H1 (cell line): ENCODE measurements at regions not wholly inside any gene's neighbourhood (a gene's known extent, or its start where the extent isn't known, plus 50 kb on each side); places are given as distances from the start of the nearest gene placed in this dataset.

Source experiments
- CTCF ChIA-PET: fragments of 300-600 bp; sonication (Branson Sonifier 250); formaldehyde crosslinking; loops from one replicate; lab custom pipeline; 2021; ENCODE audit not compliant: partially characterized antibody; lab: Charles Lee
- POLR2A ChIA-PET: fragments of 300-600 bp; sonication (Branson Sonifier 250); formaldehyde crosslinking; loops from one replicate; lab custom pipeline; 2021; ENCODE audit warnings: inconsistent platforms; ENCODE audit not compliant: partially characterized antibody; lab: Charles Lee
- DNase-seq, 2 experiments: peaks; one replicate each; pipeline versions ENCODE4 v3.0.0 to v3.0.0-alpha.2; 2010 to 2022; ENCODE audit warnings: low spot score in 2 of 2, low read depth in 1 of 2, mixed read lengths in 1 of 2
- FAIRE-seq: peaks from 2 replicates; lab custom pipeline; 2011; peaks lifted over from hg19 to GRCh38; lab: Jason Lieb, UNC
- H2AFZ ChIP-seq: 2 replicates; pipeline ENCODE4 v1.8.1; 2012; ENCODE audit warnings: low read length, inconsistent platforms
- H2AK5ac ChIP-seq: 2 replicates; pipeline ENCODE4 v1.6.1; 2013; ENCODE audit warnings: low read depth, low read length
- H2BK120ac ChIP-seq: replicated peaks from 2 replicates; pipeline ENCODE3; 2013; ENCODE audit warnings: low read depth, low read length, inconsistent platforms
- H2BK12ac ChIP-seq: 2 replicates; pipeline ENCODE4 v1.6.1; 2013; ENCODE audit warnings: low read depth, low read length
- H2BK15ac ChIP-seq: 2 replicates; pipeline ENCODE4 v1.6.1; 2013; ENCODE audit warnings: low read length
- H2BK20ac ChIP-seq: 2 replicates; pipeline ENCODE4 v1.6.1; 2013; ENCODE audit warnings: low read length
- H2BK5ac ChIP-seq: 2 replicates; pipeline ENCODE4 v1.6.1; 2013; ENCODE audit warnings: low read depth, low read length
- H3K14ac ChIP-seq: 2 replicates; pipeline ENCODE4 v1.6.1; 2013; ENCODE audit warnings: inconsistent platforms; ENCODE audit not compliant: insufficient read length
- H3K18ac ChIP-seq: 2 replicates; pipeline ENCODE4 v1.6.1; 2013; ENCODE audit warnings: low read length; ENCODE audit errors: extremely low read depth
- H3K23ac ChIP-seq: 2 replicates; pipeline ENCODE4 v1.6.1; 2013; ENCODE audit warnings: inconsistent platforms; ENCODE audit not compliant: insufficient read length
- H3K23me2 ChIP-seq: 2 replicates; pipeline ENCODE4 v1.6.1; 2013; ENCODE audit warnings: low read depth, low read length
- H3K27ac ChIP-seq: 2 replicates; pipeline ENCODE4 v1.6.1; 2011; ENCODE audit warnings: low read depth, low read length, inconsistent platforms
- H3K27me3 ChIP-seq, 4 experiments: replicated peaks in 1 of 4; 1 replicate in 1 of 4; 2 replicates in 3 of 4; pipeline versions ENCODE4 v1.6.1 to v1.8.1; 2011 to 2013; ENCODE audit warnings: low read length in 3 of 4, mild to moderate bottlenecking in 3 of 4, inconsistent platforms in 2 of 4, mixed read lengths in 2 of 4, moderate library complexity in 1 of 4; ENCODE audit not compliant: control insufficient read depth in 3 of 4, insufficient read depth in 3 of 4; ENCODE audit errors: extremely low read depth in 1 of 4
- H3K36me3 ChIP-seq, 4 experiments: 2 replicates each; pipeline versions ENCODE4 v1.6.1 to v1.8.1; 2011 to 2013; ENCODE audit warnings: mild to moderate bottlenecking in 4 of 4, low read length in 3 of 4, moderate library complexity in 2 of 4, control low read depth in 1 of 4, inconsistent platforms in 1 of 4; ENCODE audit not compliant: insufficient read depth in 4 of 4, control insufficient read depth in 2 of 4
- H3K4ac ChIP-seq: replicated peaks from 2 replicates; pipeline ENCODE3; 2013; ENCODE audit warnings: low read length, low read depth, mixed read lengths, inconsistent platforms; ENCODE audit not compliant: insufficient read length
- H3K4me1 ChIP-seq, 4 experiments: replicated peaks in 1 of 4; 1 replicate in 1 of 4; 2 replicates in 3 of 4; pipeline versions ENCODE4 v1.6.1 to v1.8.1; 2011 to 2013; ENCODE audit warnings: low read length in 3 of 4, inconsistent platforms in 2 of 4, mixed read lengths in 1 of 4; ENCODE audit not compliant: insufficient read depth in 4 of 4, control insufficient read depth in 3 of 4
- H3K4me2 ChIP-seq, 2 experiments: 2 replicates each; pipeline versions ENCODE4 v1.6.1 to v1.8.1; 2011 to 2013; ENCODE audit warnings: low read depth in 2 of 2, low read length in 2 of 2, control low read depth in 1 of 2, inconsistent platforms in 1 of 2, mild to moderate bottlenecking in 1 of 2; ENCODE audit not compliant: insufficient read depth in 1 of 2
- H3K4me3 ChIP-seq, 4 experiments: fragments of 200-600, 300-600 bp in 1 of 4; sonication (generic), shearing (Covaris generic), sonication (Bioruptor Twin) in 1 of 4; 2 replicates each; pipeline versions ENCODE4 v1.5.1 to v1.8.1; 2011 to 2016; ENCODE audit warnings: low read length in 4 of 4, low read depth in 3 of 4, control low read depth in 2 of 4, inconsistent platforms in 2 of 4, mild to moderate bottlenecking in 2 of 4, mixed read lengths in 1 of 4, moderate library complexity in 1 of 4; ENCODE audit not compliant: insufficient read depth in 2 of 4; ENCODE audit errors: extremely low read depth in 1 of 4
- H3K56ac ChIP-seq: replicated peaks from 2 replicates; pipeline ENCODE3; 2013; ENCODE audit warnings: low read depth, mild to moderate bottlenecking, mixed read lengths, low read length, inconsistent platforms; ENCODE audit not compliant: insufficient read length
- H3K79me1 ChIP-seq: 2 replicates; pipeline ENCODE4 v1.6.1; 2013; ENCODE audit warnings: low read depth, low read length, control low read depth
- H3K79me2 ChIP-seq, 2 experiments: 2 replicates each; pipeline versions ENCODE4 v1.6.1 to v1.8.1; 2012 to 2013; ENCODE audit warnings: low read length in 2 of 2, mild to moderate bottlenecking in 2 of 2, inconsistent platforms in 1 of 2; ENCODE audit not compliant: insufficient read depth in 2 of 2, control insufficient read depth in 1 of 2
- H3K9ac ChIP-seq, 4 experiments: replicated peaks in 1 of 4; 1 replicate in 1 of 4; 2 replicates in 3 of 4; pipeline versions ENCODE4 v1.6.1 to v1.8.1; 2011 to 2013; ENCODE audit warnings: low read depth in 3 of 4, low read length in 3 of 4, control low read depth in 2 of 4, mild to moderate bottlenecking in 2 of 4, moderate library complexity in 2 of 4, inconsistent platforms in 1 of 4; ENCODE audit errors: extremely low read depth in 1 of 4
- H3K9me3 ChIP-seq, 2 experiments: 2 replicates each; pipeline versions ENCODE4 v1.6.1 to v1.8.1; 2012 to 2013; ENCODE audit warnings: mild to moderate bottlenecking in 2 of 2, moderate library complexity in 2 of 2, control low read depth in 1 of 2, inconsistent platforms in 1 of 2, low read depth in 1 of 2, low read length in 1 of 2, mixed read lengths in 1 of 2; ENCODE audit not compliant: insufficient read depth in 2 of 2
- H4K20me1 ChIP-seq, 2 experiments: replicated peaks in 1 of 2; 2 replicates each; pipeline versions ENCODE3 to v1.8.1; 2011 to 2013; ENCODE audit warnings: inconsistent platforms in 2 of 2, low read length in 2 of 2, mild to moderate bottlenecking in 1 of 2; ENCODE audit not compliant: insufficient read depth in 2 of 2, control insufficient read depth in 1 of 2
- H4K5ac ChIP-seq: 2 replicates; pipeline ENCODE4 v1.6.1; 2013; ENCODE audit warnings: low read length, low read depth, mixed read lengths, inconsistent platforms; ENCODE audit not compliant: insufficient read length
- H4K8ac ChIP-seq: 2 replicates; pipeline ENCODE4 v1.8.0; 2013; ENCODE audit warnings: mild to moderate bottlenecking, moderate library complexity, low read length, inconsistent platforms; ENCODE audit not compliant: insufficient read depth; ENCODE audit errors: extremely low read depth
- H4K91ac ChIP-seq: replicated peaks from 2 replicates; pipeline ENCODE3; 2013; ENCODE audit warnings: low read length, mixed read lengths, inconsistent platforms; ENCODE audit not compliant: insufficient read length
- EZH2 ChIP-seq: fragments of 200-600 bp; sonication (generic); IDR thresholded peaks from 2 replicates; pipeline ENCODE4 v1.7.1; 2012; ENCODE audit warnings: low read depth, mild to moderate bottlenecking, moderate library complexity, low read length, inconsistent platforms; ENCODE audit not compliant: severe bottlenecking
- HDAC6 ChIP-seq: IDR thresholded peaks from one replicate; pipeline ENCODE4 v1.7.1; 2012; ENCODE audit warnings: low read depth, mild to moderate bottlenecking, inconsistent platforms, low read length, moderate library complexity
- RAD21 ChIP-seq, 2 experiments: IDR thresholded peaks in 1 of 2; conservative IDR thresholded peaks in 1 of 2; 2 replicates each; pipeline ENCODE4 v1.6.1; 2011; ENCODE audit warnings: low read depth in 2 of 2, low read length in 2 of 2, improper control_type of control experiment in 1 of 2, inconsistent platforms in 1 of 2, mild to moderate bottlenecking in 1 of 2, moderate library complexity in 1 of 2
- RXRA ChIP-seq: IDR thresholded peaks from 2 replicates; pipeline ENCODE4 v1.6.1; 2011; ENCODE audit warnings: low read depth, mild to moderate bottlenecking, low read length, moderate library complexity; ENCODE audit not compliant: insufficient read depth
- SAP30 ChIP-seq: fragments of 300-600 bp; sonication (generic); IDR thresholded peaks from 2 replicates; pipeline ENCODE4 v1.7.1; 2012; ENCODE audit warnings: low read length, moderate library complexity, mild to moderate bottlenecking, inconsistent platforms; ENCODE audit not compliant: insufficient read depth, insufficient replicate concordance
- WGBS, 2 experiments: shearing (Covaris generic) in 1 of 2; methylation state at CpG; one replicate each; pipeline versions ENCODE4 v1.1.6 to v1.1.7; 2013 to 2015; ENCODE audit warnings: low lambda C conversion rate in 2 of 2, mixed read lengths in 2 of 2, inconsistent platforms in 1 of 2, low coverage in 1 of 2, missing lambda C conversion rate in 1 of 2; ENCODE audit not compliant: insufficient replicate concordance in 2 of 2, insufficient coverage in 1 of 2, insufficient read length in 1 of 2; ENCODE audit errors: extremely low coverage in 1 of 2, missing lambda C conversion rate in 1 of 2; 5-methylcytosine and 5-hydroxymethylcytosine counted together
- TF ChIP-seq, protein P1 (sequence below): IDR thresholded peaks from 2 replicates; pipeline ENCODE4 v1.6.1; 2012; ENCODE audit warnings: low read length, inconsistent platforms

DNA sequence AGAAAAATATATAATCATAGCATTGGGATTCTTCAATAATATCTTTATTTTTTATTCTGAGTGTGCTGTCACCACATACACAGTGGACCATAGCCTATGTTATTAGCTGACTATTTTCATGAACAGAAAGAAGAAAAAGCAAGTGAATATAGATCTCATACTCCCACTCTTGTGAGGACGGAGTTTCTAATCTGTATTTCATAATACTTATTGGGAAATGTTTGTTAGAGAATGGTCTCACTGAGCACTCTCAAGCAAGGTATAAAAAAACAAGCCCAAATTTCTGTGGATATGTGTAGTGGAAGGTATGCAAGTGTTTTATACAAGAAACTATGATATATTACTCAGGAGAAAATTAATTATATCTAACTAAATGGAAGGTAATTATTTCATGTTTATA, 1218.1 kb downstream of the SLITRK1 start:
- DNase-seq, result no peak
- TF ChIP-seq, protein P1, sequence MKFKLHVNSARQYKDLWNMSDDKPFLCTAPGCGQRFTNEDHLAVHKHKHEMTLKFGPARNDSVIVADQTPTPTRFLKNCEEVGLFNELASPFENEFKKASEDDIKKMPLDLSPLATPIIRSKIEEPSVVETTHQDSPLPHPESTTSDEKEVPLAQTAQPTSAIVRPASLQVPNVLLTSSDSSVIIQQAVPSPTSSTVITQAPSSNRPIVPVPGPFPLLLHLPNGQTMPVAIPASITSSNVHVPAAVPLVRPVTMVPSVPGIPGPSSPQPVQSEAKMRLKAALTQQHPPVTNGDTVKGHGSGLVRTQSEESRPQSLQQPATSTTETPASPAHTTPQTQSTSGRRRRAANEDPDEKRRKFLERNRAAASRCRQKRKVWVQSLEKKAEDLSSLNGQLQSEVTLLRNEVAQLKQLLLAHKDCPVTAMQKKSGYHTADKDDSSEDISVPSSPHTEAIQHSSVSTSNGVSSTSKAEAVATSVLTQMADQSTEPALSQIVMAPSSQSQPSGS, result no peak
- TF ChIP-seq RAD21 (IDR thresholded peaks at IDR 0.05 in 1 of 2, conservative IDR thresholded peaks at IDR 0.05 in 1 of 2; ENCODE audit: low read depth in 2 of 2, low read length in 2 of 2), result no peak
- no peak for TF ChIP-seq HDAC6
- TF ChIP-seq EZH2, result no peak
- TF ChIP-seq RXRA, result no peak
- no peak for TF ChIP-seq SAP30
- TF ChIP-seq, all 59 proteins: peak for 0
- no peak overlapping the region for H3K4ac ChIP-seq
- no peaks in the 10 kb centered on the region for H4K20me1 ChIP-seq
- H3K4me2 ChIP-seq, result no peak overlapping the region
- no peak overlapping the region for H4K91ac ChIP-seq
- no peak overlapping the region for H3K23ac ChIP-seq
- H4K5ac ChIP-seq, result no peak overlapping the region
- H3K23me2 ChIP-seq, result no peaks in the 10 kb centered on the region
- no peaks in the 10 kb centered on the region for H3K4me1 ChIP-seq
- no peaks in the 10 kb centered on the region for H3K79me1 ChIP-seq
- no peak overlapping the region for H3K14ac ChIP-seq
- no peak overlapping the region for H3K56ac ChIP-seq
- no peaks in the 10 kb centered on the region for H3K9me3 ChIP-seq
- POLR2A ChIA-PET, result no interaction called here
- H3K27ac ChIP-seq, result no peak overlapping the region
- no peak overlapping the region for H3K9ac ChIP-seq
- FAIRE-seq, result no peak
- H3K27me3 ChIP-seq, result no peaks in the 10 kb centered on the region
- H4K8ac ChIP-seq, result no peak overlapping the region
- no peaks in the 10 kb centered on the region for H3K36me3 ChIP-seq
- H3K4me3 ChIP-seq, result no peak overlapping the region
- H2BK15ac ChIP-seq, result no peak overlapping the region
- H3K18ac ChIP-seq, result no peak overlapping the region
- no peak overlapping the region for H2BK120ac ChIP-seq
- no peak overlapping the region for H2AK5ac ChIP-seq
- H2BK12ac ChIP-seq, result no peak overlapping the region
- no peak overlapping the region for H2BK5ac ChIP-seq
- WGBS, 2 experiments, result 94% methylated on average over 1 of the region's 1 CpG; no CpG with 5 or more reads in 1 of the 2 experiments
- H3K79me2 ChIP-seq, result no peaks in the 10 kb centered on the region
- CTCF ChIA-PET, result no interaction called here
- no peak overlapping the region for H2BK20ac ChIP-seq
- H2AFZ ChIP-seq, result no peak overlapping the region
